ENCODE measurements at regions not wholly inside any gene's neighbourhood (a gene's known extent, or its start where the extent isn't known, plus 50 kb on each side); places are given as distances from the start of the nearest gene placed in this dataset.

GRCh38 chr5:175103746-175104145 is 340.2 kb downstream of the DRD1 start:
- no peak for TF ChIP-seq EZH2 (IDR thresholded peaks at IDR 0.05; ENCODE audit: borderline replicate concordance, low read depth, low read length, poor library complexity, severe bottlenecking)
- TF ChIP-seq, protein P1, sequence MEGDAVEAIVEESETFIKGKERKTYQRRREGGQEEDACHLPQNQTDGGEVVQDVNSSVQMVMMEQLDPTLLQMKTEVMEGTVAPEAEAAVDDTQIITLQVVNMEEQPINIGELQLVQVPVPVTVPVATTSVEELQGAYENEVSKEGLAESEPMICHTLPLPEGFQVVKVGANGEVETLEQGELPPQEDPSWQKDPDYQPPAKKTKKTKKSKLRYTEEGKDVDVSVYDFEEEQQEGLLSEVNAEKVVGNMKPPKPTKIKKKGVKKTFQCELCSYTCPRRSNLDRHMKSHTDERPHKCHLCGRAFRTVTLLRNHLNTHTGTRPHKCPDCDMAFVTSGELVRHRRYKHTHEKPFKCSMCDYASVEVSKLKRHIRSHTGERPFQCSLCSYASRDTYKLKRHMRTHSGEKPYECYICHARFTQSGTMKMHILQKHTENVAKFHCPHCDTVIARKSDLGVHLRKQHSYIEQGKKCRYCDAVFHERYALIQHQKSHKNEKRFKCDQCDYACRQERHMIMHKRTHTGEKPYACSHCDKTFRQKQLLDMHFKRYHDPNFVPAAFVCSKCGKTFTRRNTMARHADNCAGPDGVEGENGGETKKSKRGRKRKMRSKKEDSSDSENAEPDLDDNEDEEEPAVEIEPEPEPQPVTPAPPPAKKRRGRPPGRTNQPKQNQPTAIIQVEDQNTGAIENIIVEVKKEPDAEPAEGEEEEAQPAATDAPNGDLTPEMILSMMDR (conservative IDR thresholded peaks at IDR 0.05; ENCODE audit: low read depth, low read length), result no peak

Measured in A673 (cell line).